ENCODE measurements at regions not wholly inside any gene's neighbourhood (a gene's known extent, or its start where the extent isn't known, plus 50 kb on each side); places are given as distances from the start of the nearest gene placed in this dataset.

GRCh38 chr4:86446996-86447395 is 87.1 kb upstream of the MAPK10 start:
- Histone ChIP-seq H3K4me1 (ENCODE audit: control insufficient read depth in 2 of 3, insufficient read depth in 2 of 3, low read depth in 1 of 3, low read length in 3 of 3) (no peaks in the 10 kb centered on the region), H3K9ac (ENCODE audit: low read length in 3 of 3) (no peak overlapping the region), H3K27ac (ENCODE audit: low read depth in 2 of 2, low read length in 2 of 2) (no peak overlapping the region), H3K27me3 (ENCODE audit: control insufficient read depth, insufficient read depth, low read length) (no peaks in the 10 kb centered on the region), H3K4me3 (ENCODE audit: low read length in 3 of 3) (no peak overlapping the region), H3K9me3 (ENCODE audit: control insufficient read depth in 2 of 3, insufficient read depth in 1 of 3, low read length in 3 of 3) (no peaks in the 10 kb centered on the region), H3K36me3 (ENCODE audit: control insufficient read depth in 2 of 3, insufficient read depth in 3 of 3, low read length in 3 of 3) (no peaks in the 10 kb centered on the region)
- intact Hi-C loops (cut with DNase I): no loop called here
- FAIRE-seq: no peak
- DNase-seq: no peak
- TF ChIP-seq, protein P1, sequence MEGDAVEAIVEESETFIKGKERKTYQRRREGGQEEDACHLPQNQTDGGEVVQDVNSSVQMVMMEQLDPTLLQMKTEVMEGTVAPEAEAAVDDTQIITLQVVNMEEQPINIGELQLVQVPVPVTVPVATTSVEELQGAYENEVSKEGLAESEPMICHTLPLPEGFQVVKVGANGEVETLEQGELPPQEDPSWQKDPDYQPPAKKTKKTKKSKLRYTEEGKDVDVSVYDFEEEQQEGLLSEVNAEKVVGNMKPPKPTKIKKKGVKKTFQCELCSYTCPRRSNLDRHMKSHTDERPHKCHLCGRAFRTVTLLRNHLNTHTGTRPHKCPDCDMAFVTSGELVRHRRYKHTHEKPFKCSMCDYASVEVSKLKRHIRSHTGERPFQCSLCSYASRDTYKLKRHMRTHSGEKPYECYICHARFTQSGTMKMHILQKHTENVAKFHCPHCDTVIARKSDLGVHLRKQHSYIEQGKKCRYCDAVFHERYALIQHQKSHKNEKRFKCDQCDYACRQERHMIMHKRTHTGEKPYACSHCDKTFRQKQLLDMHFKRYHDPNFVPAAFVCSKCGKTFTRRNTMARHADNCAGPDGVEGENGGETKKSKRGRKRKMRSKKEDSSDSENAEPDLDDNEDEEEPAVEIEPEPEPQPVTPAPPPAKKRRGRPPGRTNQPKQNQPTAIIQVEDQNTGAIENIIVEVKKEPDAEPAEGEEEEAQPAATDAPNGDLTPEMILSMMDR (IDR thresholded peaks at IDR 0.05; ENCODE audit: borderline replicate concordance, extremely low read depth, insufficient read depth): no peak

GRCh38 chr4:86448871-86449270 is 89.0 kb upstream of the MAPK10 start:
- Histone ChIP-seq H3K9me3 (ENCODE audit: control insufficient read depth in 2 of 3, insufficient read depth in 1 of 3, low read length in 3 of 3) (no peaks in the 10 kb centered on the region), H3K4me3 (ENCODE audit: low read length in 3 of 3) (no peak overlapping the region), H3K4me1 (ENCODE audit: control insufficient read depth in 2 of 3, insufficient read depth in 2 of 3, low read depth in 1 of 3, low read length in 3 of 3) (peaks cover 0 to 5% (median 3%) of the 10 kb centered on the region in 3 donors), H3K27me3 (ENCODE audit: control insufficient read depth, insufficient read depth, low read length) (no peaks in the 10 kb centered on the region), H3K9ac (ENCODE audit: low read length in 3 of 3) (no peak overlapping the region), H3K36me3 (ENCODE audit: control insufficient read depth in 2 of 3, insufficient read depth in 3 of 3, low read length in 3 of 3) (no peaks in the 10 kb centered on the region), H3K27ac (ENCODE audit: low read depth in 2 of 2, low read length in 2 of 2) (no peak overlapping the region)
- intact Hi-C loops (cut with DNase I): no loop called here
- FAIRE-seq: no peak
- TF ChIP-seq, protein P1 (IDR thresholded peaks at IDR 0.05; ENCODE audit: borderline replicate concordance, extremely low read depth, insufficient read depth): no peak
- DNase-seq: no peak

- Histone ChIP-seq H3K27ac (ENCODE audit: low read depth in 2 of 2, low read length in 2 of 2) (no peak overlapping the region), H3K9me3 (ENCODE audit: control insufficient read depth in 2 of 3, insufficient read depth in 1 of 3, low read length in 3 of 3) (no peaks in the 10 kb centered on the region), H3K9ac (ENCODE audit: low read length in 3 of 3) (no peak overlapping the region), H3K36me3 (ENCODE audit: control insufficient read depth in 2 of 3, insufficient read depth in 3 of 3, low read length in 3 of 3) (no peaks in the 10 kb centered on the region), H3K4me3 (ENCODE audit: low read length in 3 of 3) (no peak overlapping the region), H3K4me1 (ENCODE audit: control insufficient read depth in 2 of 3, insufficient read depth in 2 of 3, low read depth in 1 of 3, low read length in 3 of 3) (peaks cover 0 to 5% (median 4%) of the 10 kb centered on the region in 3 donors), H3K27me3 (ENCODE audit: control insufficient read depth, insufficient read depth, low read length) (no peaks in the 10 kb centered on the region)
- DNase-seq: peak in 1 of 5 donors; percentile 23
- TF ChIP-seq, protein P1 (IDR thresholded peaks at IDR 0.05; ENCODE audit: borderline replicate concordance, extremely low read depth, insufficient read depth): no peak
- intact Hi-C loops (cut with DNase I): no loop called here
- no peak for FAIRE-seq
These were observed 90.1 kb upstream of the MAPK10 start for GRCh38 chr4:86449746-86450588.
